CMK (cell line): ENCODE measurements at regions not wholly inside any gene's neighbourhood (a gene's known extent, or its start where the extent isn't known, plus 50 kb on each side); places are given as distances from the start of the nearest gene placed in this dataset.

ENCODE experiments used
- DNase-seq: peaks from one replicate; pipeline ENCODE4 v3.0.0-alpha.2; 2010; ENCODE audit warnings: low read depth

DNA sequence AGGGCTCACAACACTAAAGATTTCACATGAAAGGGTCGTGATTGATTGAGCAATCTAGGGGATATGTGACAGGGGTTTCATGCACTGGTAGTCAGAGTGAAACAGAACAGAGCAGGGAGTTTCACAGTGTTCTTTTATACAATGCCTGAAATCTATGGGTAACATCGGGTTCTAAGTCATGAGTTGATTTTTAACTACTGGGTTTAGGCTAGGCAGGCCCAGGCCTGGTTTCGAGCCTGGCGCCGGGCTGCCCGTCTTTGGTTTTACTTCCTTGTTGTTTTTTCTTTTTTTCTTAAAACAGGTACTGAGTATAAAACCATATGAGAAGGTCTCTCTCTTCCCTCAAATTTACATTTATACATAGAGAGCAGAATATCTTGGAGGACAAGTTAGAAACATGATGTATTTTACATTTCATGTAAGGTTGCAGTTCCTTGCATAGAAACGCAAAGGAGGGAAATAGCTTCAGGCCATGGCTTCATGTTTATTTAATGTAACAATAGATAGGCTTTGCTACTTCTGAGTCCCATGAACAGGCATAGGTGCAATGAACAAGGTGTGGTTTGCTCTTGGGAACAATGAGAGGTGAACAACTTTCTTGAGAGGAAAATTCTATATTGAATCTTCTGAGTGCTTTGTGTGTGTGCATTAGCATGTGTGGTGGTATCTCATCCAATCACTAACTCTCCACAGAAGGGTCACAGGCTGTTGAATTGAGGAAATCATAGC lies 128.9 kb upstream of the RXFP2 start:
- DNase-seq, result no peak

DNA sequence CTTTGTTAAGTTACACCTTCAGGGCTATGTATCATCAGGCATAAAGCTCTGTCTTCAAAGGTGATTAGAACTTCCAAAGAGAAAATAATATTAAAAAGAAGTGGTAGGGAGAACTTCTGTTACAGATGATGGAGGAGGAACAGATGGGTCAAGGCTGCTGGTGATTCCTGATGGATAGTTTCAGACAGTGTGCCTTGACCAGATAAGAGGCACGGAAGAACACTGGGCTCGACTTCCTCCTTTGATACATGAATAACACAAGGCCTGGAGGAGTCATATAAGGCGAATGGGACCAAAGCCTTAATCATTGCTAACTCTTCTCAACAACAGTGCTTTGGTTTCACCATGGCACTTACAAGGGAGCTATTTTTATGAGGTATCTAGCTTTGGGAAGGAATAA lies 128.1 kb upstream of the RXFP2 start:
- peak; percentile 58 for DNase-seq

DNA sequence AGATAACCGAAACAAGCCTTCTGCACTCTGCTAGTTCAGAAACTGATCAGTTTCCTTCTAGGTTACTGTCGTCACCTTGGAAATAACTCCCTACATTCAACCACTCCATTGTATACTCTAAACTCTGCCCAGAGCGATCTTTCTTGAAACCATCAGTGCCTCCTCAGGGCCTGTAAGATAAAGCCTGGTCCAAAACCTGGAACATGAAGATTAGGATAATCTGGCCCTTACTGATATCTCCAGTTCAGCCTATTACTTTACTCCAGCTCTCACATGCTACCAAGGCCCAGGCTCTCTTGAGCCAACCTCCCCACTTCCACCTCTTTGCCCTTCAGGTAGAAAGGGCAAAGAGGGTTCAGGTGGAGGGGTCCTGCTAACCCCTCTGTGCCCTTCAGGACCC lies 125.3 kb upstream of the RXFP2 start:
- no peak for DNase-seq

DNA sequence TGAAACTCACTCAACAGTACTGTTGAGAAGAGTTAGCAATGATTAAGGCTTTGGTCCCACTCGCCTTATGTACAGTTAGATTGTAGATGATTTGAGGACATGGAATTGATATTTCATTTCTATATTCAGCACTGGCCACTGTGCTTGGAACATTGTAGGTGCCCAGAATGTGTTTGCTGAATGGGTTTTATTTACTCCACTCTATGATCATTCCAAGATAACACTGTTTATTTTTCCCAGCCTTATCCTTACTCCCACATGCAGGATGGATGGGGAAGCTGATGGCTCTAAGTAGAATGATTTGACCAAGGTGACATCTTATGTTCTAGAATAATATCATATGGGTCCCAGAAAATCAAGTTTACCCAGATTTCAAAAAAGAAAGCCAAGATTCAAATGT lies 124.6 kb upstream of the RXFP2 start:
- no peak for DNase-seq

DNA sequence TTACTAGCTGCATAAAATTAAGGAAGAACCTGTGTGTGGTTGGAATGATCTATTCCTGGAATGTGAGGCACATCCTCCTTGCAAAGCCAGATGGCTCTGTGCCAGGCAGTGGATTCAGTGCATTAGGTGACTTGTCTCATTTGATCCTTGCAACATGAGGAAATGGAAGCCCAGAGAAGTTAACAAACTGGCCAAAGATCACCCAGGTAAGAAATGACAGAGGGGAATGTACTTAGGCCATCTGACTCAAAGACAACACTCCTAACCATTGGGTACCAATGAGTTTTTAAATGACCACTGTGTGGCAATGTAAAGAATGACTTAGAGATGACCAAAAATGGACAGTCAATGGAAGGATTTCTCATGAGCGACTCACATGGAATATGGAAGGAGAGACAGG lies 114.2 kb upstream of the RXFP2 start:
- DNase-seq, result no peak

DNA sequence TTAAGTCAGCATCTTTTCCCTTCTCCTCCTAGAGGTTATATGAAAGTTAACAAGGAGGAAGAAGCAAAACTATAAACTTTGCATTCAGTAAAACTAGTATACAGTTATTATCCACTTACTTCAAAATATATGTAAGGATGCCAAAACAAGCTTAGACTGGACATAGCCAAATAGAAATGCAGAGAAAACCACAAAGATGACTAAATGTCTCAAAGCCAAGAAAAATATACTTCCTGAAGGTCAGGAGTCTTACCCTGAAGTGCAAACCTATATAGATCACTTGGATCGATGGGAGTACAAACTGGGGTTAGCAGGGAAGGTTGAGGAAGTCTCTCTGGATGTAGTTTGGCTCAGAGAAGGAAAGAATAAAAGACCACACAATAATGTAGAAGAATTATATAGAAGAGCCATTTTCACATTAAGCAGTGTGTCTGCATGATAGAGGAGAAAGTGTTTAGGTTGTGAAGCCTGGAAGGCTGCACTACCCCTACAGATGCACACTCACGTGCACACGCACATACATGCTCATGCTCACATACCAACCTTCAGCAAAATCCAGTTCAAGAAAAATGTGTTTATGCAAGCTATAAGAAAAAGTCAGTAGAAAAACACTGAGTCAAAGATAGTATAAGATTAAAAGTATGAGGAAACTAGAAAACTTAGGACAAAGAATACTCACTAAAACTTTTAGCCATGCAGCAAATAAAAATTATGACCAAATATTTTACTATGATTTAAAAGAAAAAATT lies 112.1 kb upstream of the RXFP2 start:
- no peak for DNase-seq

DNA sequence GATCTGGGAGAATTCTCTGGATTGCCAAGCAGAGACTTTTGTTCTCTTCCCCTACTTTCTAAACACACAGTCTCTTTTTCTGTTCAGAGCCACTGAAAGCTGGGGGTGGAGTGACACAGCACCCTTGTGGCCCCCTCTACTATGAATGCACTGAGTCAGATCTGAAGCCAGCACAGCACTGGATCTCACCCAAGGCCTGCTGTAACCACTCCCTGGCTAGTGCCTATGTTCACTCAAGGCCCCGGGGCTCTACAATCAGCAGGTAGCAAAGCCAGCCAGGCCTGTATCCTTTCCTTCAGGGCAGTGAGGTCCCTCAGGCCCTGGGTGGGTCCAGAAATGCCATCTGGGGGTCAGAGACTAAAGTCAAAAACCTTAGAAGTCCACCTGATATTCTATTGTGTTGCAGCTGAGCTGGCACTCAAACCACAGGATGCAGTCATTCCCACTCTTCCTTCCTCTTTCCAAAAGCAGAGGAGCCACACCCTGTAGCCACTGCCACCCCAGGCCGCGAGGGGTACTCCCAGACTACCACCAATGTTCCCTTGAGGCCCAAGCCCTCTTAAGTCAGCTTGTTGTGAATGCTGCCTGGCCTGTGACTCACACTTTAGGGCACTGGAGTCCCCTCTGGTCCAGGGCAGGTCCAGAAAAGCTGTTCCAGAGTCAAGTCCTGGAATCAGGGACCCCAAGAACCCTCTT lies 110.1 kb upstream of the RXFP2 start:
- no peak for DNase-seq

DNA sequence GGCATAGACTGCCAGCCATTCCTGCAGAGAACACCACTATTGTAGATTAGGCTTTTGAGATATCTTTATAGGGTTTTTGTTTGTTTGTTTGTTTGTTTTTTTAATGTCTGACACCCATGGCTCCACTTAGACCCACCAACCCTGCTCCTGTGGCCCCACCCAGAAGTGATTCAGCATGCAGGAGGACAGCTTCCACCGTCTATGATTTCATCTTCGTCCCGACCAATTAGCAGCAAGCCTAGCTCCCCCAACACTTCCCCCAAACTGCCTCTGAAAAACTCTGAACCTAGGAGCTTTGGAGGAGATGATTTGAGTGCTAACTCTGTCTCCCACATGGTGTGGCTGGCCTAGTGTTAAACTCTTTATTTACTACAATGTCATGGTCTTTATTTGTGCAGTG lies 108.3 kb upstream of the RXFP2 start:
- no peak for DNase-seq

DNA sequence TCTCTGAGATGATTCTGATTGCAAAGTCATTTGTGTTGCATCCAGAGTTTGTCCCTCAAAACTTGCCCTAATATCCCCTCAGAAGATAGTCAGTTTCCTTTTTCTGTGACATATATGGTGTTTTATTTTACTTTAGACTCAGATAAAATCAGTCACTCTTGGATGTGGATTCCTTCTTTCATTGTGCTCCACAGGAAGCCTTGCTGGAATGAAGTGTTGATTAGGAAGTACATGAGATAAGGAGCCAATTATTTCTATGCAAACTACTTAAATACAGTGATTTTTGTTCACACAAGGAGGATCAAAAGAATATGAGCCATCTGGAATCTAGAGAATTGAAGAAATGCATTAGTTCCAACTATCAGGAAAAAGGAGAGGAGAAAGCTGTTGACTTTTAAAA lies 107.6 kb upstream of the RXFP2 start:
- no peak for DNase-seq

DNA sequence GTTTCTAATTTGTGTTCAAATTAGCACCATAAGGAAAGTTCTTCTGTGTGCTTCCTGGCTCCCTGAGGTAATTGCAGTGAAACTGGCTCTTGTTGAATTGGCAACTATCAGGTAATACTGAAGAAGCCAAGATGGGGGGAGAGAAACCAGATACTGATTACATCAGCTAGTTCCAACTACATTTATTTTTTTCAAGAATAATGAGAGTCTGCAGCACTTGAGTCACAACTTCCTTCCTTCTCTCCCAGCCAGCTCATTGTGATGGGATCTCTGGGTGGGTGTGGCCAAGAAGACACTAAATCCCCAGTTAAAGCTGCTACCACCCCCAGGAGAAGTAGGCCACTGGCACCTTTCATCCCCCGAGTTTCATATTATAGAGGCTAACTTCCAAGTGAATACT lies 100.7 kb upstream of the RXFP2 start:
- DNase-seq, result peak; percentile 15

DNA sequence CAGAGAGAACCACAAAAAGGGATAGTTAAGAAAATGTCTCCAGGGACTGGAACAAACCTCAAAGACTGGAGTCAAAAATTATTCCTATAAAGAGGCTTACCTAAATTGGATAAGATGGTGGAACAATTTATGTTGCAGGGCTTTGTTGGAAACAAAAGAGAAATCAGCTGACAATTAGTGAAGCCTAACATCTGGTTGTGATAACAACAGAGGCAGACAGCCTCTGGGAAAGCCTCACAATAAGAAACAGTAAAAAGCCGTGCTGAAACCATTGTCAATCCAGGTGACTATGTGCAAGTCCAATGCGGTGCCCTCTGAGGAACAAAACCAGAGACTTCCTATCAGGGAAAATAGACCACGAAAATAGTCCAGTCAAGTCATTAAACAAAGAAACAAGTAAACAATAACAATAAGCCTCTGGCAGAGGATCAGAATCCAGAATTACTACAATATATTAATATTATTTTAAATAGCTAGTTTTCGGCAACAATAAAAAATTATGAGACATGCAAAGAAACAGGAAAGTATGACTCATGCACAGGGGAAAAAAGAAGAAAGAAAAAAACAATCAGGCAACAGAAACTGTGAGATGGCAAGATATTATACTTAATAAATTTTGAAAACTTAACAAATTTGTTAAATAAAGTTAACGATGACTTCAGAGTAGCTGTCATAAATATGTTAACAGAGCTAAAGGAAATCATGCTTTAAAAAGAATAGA lies 99.7 kb upstream of the RXFP2 start:
- no peak for DNase-seq

DNA sequence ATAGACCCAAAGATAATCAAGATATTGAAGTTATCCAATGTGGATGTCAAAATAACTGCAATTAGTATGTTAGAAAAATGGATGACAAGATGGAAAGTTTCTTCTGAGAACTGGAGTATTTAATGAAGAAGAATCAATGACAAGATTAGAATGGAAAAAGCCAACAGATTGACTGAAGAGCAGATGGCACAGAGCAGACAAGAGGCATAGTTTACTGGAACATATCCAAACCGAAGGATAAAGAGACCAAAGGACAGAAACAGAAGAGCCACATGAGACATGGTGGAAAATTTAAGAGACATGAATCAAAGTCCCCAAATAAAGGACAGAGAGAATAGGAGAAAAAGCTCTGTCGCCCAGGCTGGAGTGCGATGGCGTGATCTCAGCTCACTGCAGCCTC lies 89.6 kb upstream of the RXFP2 start:
- DNase-seq, result no peak

DNA sequence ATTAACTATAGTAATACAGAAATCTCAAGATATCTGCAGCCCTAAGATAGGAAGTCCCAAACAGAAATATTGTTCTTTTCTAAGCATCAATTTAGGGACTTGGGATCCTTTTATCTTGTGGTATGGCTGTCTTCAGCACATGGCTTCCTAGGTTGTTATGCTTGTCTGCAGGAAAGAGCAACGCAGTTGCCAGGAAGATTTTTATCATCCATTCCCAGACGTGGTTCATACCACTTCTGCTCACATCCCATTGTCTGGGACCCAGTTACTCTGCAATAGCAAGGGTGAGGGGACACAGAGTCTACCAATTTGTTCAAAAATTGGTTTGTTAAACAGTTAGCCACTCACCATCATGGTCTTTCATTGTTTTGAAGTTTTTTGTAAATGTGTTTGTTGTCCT lies 85.6 kb upstream of the RXFP2 start:
- DNase-seq, result no peak

DNA sequence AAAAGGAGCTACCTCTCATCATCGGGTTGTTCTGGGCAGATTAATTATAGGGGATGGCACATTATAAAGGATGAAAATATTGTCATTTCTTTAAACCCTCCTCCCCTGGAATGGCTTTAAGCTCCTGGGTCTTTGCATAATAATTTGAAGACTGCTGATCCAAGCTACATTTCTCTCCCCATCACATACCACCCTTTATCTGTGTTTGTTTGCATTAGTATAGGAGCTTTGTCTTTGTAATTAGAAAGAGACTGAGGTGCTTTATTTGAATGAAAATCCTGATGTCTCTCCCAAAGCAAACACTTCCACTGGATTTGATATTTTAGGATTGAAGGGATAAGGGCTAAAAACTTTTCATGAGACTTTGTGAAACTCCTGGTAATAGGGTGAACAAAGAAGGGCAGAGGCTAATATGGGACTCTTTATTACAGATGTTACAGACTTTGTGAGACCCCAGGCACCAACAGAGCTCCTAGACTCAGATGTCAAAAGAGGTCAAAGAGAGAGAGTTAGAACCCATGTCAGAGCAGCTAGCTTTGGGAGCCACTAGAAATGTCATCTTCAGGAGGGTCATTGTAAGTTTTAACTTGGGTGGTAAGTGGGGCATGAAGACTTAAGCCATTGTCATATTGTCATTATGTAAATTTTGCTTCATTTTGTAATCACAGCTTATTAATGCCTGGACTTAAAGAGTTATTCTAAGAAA lies 75.3 kb upstream of the RXFP2 start:
- no peak for DNase-seq

DNA sequence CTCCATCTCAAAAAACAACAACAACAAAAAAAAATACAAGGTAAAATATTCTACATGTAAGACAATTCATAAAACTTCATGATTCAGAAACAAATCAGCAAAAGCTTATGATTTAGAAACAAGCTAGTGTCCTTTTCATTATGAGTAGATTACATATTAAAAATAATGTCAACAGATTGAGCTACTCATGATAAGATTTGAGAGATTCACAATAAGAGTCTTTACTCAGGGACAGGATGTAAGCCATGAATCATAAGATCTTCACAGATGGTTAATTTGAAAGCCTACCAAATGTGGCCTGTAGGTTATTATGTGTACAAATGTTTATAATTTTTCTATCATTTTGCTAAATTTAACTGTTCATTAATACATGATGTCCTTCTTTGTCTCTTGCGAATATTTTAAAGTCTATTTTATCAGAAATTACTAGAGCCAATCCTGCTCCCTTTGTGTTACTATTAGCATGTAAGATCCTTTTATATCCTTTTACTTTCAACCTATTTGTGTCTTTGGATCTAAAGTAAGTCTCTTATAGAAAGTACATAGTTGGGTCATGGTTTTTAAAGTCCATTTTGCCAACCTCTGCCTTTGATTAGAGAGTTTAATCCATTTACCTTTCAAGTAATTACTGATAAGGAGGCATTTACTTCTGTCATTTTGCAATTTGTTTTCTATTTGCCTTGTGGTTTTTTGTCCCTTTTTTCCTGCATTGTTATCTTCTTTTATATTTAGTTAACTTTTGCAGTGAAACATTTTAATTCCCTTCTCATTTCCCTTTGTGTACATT lies 68.3 kb upstream of the RXFP2 start:
- no peak for DNase-seq

DNA sequence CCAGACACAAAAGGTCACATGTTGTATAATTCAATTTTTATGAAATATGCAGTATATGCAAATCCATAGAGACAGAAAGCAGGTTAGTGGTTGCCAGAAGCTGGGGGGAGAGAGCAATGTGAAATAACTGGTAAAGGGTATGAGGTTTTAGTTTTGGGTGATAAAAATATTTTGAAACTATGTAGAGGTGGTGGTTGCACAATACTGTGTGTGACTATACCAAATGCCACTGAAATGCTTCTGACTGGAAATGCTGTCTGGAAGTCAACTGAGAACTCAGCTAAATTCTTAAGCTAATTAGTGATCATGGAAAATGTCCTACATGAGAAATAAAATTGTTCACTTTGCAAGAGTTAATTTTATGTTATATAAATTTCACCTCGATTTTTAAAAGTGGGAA lies 65.3 kb upstream of the RXFP2 start:
- DNase-seq, result no peak

DNA sequence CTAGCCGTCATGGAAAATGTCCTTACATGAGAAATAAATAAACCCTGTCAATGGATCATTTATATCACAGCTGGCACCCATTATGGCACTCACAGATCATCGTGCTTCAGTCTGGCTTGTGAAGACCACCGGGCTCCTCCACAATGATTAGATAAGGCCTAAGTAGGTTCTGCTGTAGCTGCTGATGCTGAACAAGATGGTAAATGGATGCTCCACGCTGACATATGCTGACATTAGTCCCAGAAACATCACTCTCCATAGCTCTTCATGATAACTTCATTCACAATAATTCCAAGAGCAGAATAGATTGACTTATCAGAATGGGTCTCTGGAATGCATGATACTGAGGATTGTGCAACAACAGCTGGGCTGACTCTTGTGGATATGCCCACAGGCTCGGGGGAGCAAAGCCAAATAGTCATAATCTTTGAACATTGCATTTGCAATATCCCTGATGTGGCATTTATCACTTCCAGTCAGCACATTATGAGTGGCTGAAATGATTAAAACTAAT lies 63.8 kb upstream of the RXFP2 start:
- no peak for DNase-seq

DNA sequence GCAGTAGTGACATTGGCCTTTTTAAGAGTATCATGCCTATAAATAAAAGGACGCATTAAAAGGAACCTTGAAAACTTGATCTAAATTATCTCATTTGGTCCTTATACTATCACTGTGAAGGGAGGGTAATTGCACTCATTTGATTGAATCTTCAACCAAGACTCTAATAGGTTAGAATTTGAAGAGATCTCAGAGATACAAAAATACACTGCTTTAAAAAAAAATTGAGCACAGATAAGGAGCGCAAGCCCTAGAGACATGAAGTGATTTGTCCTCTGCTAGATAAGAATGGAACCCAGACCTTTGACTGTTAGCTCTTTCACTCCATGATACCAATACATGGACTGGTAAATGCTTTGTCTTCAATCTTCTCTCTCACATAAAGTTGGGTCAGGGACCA lies 58.2 kb upstream of the RXFP2 start:
- no peak for DNase-seq

DNA sequence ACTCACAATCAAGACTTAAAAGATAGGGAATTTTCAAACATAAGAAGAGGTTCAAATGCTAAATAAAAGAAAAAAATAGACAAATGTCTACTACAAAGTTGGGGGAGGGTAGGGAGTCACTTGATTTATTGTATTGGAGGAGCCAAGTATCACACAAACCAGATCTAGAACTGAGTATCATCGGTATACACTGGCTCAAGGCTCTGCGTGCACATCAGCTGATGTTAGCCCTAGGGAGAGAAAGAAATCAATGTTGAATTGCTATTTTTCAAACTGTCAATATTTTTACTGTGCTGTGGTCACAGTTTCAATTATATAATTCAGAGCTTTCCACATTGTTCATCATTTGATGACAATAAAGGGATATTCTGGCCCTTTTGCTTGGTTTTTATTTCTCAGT lies 54.9 kb upstream of the RXFP2 start:
- no peak for DNase-seq

DNA sequence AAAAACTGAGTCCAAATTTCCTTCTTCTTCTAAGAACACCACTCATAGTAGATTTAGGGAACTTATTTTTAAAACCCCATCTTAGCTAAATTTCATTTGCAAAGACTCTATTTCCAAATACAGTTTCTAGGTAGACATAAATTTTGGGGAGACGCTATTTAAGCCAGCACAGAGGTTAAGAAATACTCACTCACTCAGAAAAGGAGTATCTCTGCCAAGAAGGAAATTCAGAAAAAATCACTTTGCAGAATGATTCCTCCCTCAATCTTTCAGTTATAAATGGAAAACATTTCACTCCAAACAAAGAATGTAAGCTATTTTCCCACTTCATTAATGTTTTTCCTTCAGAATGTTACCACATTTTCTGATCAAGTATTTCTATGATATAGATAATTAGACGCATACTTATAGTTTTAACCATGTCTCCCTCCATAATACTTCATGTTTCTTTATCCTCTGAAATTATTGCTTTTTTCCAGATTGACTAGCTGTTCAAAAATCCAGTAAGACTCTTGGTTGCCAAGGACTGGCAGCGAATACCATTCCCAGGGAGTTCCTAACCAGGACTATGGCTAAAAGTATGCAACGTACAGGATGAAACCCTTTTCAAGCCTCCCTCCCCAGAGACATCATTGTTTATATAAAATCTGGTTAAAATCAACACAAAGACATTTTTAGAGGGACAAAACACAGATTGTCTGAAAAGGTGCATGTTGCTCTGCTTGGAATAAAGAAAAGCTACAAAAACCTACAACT lies 52.5 kb upstream of the RXFP2 start:
- DNase-seq, result no peak
